ENCODE measurements at regions not wholly inside any gene's neighbourhood (a gene's known extent, or its start where the extent isn't known, plus 50 kb on each side); places are given as distances from the start of the nearest gene placed in this dataset.

GRCh38 chr2:176388861-176389260 lies 119.6 kb downstream of the MTX2 start:
- DNase-seq = no peak

GRCh38 chr2:176390276-176391147 lies 121.3 kb downstream of the MTX2 start:
- DNase-seq = no peak

DNA sequence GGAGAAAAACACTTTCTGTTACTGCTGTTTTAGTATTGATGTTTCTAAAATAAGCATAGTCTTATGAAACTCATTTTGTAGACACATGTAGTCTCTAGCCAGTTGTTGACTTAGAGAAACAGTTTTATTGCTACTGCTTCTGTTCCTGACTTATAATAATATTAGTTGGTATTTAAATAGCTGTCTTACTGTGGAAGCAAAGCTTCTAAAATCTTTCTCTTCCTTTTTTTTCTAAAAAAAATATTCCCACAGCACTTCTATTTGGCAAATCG lies 121.8 kb downstream of the MTX2 start:
- DNase-seq = no peak

DNA sequence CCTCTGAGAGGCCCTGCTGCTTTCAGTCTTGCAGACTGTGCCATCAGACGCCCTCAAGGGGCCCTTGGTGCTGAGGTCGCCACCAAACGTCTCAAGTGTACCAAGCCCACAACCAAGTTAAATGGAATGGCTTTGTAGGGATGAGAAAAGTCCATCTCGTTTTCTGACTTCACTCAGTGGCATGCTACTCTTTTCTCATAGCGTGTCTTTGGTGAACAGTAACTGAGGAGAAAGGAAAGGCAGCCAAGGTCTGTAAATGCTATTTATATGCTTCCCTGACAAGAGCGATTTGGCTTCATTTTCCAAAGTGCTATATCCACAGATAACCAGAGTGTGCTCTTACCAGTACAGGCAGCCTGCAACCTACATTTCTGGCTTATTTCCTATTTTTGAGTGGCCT lies 123.0 kb downstream of the MTX2 start:
- DNase-seq = no peak

DNA sequence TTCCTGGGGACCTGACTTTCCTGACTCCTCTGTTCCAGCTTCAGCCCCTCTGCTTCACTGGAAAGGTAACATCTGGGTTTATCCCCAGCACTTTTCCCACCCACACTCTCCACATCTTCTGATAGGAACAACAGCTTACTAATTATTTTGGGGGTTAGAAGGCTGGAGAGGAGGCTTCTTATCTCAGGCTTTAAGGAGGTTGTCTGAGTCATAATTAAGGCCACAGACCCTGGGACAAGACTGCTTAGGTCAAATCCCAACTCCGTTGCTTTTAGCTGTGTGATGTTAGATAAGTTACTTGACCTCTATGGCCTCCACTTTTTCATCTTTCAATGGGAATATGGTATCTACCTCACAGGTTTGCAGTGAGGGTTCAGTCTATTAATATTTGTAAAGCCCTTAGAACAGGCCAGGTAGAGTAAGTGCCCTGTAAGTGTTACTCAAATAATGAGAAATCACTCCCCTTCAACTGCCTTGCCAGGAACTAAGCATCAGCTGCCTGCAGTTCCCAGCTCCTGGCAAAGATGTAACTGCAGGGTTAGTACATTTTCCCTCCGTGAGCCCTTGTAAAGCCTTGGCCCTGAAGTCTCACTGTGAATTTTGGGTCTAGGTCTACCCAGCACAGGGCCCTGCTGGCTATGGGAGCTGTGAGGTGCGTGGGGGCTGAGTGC lies 123.6 kb downstream of the MTX2 start:
- no peak for DNase-seq

- DNase-seq = no peak
These were observed 126.1 kb downstream of the MTX2 start for GRCh38 chr2:176395273-176395854.

DNA sequence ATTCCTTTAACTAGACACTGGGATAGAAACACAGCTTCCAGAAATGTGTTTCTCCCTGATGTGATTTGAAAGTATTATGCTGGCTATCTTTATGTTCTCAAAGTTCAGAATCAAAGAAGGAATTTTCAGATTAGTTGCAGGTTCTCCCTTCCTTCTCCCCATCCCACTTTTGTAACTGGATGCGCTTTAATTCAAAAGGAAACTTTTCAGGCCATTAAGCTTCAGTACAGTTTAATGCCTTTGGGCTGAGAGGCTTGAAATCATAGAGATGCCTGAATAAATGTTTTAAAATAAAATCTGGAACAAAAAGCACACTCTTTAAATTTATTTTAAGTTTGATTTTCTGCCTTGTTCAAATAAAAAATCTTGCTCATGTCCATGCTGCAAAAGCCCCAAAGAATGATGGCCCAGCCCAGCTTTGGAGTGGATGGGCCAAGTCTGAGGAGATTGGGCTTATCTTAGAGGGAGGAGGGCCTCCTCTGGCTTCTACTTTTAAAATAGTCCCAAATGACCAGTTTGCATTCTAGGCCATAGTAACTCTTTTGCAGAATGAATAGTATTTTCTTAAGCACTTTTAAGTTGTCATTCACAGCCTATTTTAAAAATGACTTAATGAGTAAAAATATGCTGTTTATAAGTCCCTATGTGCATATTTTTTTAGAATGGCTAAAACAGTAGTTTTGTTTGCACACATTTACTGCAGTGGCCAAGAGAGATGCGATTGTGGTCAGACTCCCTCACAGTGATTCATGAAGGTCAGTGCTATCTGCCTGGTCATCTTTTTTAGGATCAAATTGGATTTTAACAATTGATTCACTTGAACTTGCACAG lies 129.2 kb downstream of the MTX2 start:
- no peak for DNase-seq

DNA sequence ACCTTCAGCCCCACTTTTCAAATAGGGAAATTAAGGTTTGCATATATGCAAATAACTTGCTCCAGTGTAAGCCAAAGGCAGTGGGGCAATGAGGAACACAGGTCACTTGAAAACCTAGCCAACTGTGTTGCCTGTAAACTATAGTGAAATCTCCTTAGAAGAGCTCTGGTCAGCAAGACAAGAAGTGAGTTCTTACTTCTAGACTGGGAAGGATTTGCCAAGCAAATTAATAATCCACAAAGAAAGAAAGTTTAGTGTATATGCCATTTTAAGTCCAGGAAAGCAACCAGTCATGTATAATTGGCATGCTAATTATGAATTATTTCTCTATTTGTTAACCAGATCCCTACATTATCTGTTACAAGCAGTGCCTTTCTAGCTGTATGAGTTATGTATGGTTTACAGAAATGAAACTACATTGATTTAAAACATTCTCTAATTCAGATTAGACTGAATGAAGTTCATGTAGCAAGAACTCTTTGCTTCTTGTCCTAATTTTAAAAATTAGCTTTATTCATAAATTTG lies 129.9 kb downstream of the MTX2 start:
- DNase-seq = no peak

- no peak for DNase-seq
These were observed 136.2 kb downstream of the MTX2 start for GRCh38 chr2:176405477-176405876.

DNA sequence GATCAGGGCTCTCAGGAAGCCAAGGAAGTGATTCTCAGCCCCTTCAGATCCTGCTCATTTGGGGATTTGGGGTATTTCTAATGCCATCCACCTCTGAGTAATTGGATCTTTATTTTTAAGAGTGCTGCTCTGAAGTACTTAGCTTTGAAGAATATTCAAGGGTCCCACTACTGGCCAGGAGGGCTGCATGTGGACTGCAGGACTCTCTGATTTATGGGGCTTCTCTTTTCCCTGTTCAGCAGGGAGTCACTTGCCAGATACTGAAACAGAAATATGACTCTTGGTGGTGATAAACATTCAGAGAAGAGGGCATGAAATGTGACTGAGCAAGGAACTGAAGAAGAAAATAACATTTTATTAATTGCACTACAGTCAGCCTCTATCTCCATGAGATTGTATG lies 138.5 kb downstream of the MTX2 start:
- no peak for DNase-seq

DNA sequence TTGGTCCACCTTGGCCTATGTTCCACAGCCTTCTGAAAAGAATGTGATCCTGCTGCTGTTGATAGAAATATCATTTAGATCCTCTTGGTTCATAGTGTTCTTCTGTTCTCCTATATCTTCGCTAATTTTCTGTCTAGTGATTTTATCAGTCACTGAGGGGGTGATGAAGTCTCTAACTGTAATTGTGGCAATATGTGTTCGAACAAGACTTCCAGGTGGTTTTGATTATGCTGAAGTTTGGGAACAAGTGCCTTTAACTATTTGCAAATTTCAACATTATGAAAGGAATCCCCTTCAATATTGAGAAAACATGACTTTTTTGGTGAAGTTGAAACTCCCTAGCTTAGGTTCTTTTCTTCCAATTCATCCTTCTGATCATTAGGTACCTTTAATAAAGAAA lies 140.4 kb downstream of the MTX2 start:
- no peak for DNase-seq

GRCh38 chr2:176412136-176412535 lies 142.9 kb downstream of the MTX2 start:
- no peak for DNase-seq

DNA sequence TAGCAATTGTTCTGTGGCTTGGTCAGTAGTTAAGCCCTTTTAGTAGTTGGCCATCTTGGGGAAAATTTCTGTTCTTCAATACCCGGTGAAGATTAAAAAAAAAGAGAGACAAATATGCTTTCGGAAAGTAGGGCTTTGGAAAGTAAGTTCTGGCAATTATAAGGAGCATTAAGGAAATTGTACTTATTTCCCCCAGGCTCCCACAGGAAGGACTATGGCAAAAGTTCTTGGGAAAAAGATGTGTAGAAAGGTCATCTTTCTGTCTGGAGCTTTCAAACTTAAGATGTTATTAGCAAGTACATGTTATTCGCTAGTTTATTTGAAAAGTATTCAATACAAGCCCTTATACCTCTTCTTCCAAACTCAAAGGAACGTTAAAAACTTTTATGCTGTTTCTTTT lies 144.5 kb downstream of the MTX2 start:
- DNase-seq = no peak

DNA sequence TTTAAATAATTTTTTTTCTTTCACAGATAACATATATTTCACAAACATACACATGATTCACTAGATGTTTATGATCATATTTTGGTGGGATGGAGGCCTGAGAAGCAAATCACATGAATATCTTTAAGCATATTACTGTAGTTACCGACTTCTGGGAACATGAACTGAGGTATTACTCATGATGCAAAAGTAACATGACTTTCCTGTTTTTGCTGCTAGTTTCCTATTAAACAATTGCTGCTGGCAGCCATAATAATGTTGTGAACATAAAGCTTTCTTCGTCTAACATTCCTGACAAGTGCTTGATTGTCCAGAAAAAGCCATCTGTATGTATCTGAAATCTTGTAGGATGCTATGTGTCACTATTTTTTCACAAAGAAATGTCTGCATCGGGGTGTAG lies 145.4 kb downstream of the MTX2 start:
- DNase-seq = no peak

- no peak for DNase-seq
These were observed 146.1 kb downstream of the MTX2 start for GRCh38 chr2:176415174-176415895.

DNA sequence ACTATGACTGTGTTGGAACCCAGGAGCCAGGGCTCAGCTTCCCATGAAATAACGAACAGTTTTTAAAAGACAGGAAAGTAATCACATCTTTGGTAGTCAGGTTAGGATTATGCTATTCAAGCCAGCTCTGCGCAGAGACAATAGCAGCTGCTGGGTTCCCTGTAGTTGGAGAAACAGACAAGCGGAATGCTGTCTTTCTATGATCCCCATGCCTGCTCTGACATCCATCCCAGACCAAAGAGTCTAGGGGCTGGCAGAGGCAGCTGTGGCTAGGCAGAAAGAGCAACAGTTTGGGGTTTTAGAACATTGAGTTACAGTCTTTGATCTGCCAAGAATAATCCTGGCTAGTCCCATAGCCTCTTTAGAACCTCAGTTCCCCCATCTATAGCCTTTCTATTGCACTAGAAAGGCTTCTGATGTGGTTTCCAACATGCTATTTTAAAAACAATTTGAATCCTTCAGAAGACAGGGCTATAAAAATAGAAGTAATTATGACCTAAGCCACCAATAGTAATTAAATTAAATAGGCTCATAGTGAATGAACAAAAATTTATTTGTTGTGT lies 146.8 kb downstream of the MTX2 start:
- DNase-seq = no peak

DNA sequence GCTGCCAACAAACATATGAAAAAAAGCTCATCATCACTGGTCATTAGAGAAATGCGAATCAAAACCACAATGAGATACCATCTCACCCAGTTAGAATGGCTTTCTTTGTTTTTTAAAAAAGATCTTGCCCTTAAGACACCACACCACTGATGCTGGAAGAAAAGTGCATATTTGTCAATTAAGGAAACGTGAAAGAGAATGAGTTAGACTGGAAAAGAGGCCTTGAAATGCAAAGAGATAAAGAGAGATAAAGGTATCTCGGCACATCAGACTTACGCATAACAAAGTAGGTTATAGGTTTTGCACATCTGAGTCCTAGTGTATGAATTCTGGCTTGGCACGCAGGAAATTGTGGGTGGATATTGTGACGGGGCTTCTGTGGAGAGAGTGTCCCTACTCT lies 149.5 kb downstream of the MTX2 start:
- DNase-seq = no peak

GRCh38 chr2:176419591-176420071 lies 150.4 kb downstream of the MTX2 start:
- no peak for DNase-seq

GRCh38 chr2:176421297-176422050 lies 152.2 kb downstream of the MTX2 start:
- no peak for DNase-seq

GRCh38 chr2:176423819-176424218 lies 154.6 kb downstream of the MTX2 start:
- DNase-seq = no peak

- DNase-seq = no peak
These were observed 155.5 kb downstream of the MTX2 start for GRCh38 chr2:176424746-176425145.
